ENCODE measurements at regions not wholly inside any gene's neighbourhood (a gene's known extent, or its start where the extent isn't known, plus 50 kb on each side); places are given as distances from the start of the nearest gene placed in this dataset.

DNA sequence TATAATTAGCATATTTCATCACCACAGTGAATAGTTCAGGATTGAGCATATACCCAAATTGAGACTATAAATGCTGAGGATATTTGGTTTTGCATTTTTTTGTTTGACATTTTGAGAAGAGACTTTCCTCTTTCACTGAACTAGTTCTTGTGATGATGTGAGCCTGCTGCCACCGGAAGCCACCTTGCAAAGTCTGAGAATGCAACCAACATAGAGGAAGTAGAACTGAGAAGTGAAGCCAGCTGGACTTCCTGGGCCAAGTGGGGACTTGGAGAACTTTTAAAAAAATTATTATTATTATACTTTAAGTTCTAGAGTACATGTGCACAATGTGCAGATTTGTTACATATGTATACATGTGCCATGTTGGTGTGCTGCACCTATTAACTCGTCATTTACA, 102.3 kb downstream of the RPE65 start:
- H3K56ac ChIP-seq (ENCODE audit: extremely low read depth, insufficient read depth, low read length): no peak overlapping the region
- no peak overlapping the region for H2BK5ac ChIP-seq (ENCODE audit: low read depth, low read length, poor library complexity, severe bottlenecking)
- H4K8ac ChIP-seq (ENCODE audit: low read depth in 2 of 2, low read length in 2 of 2): no peak overlapping the region
- H2BK120ac ChIP-seq (ENCODE audit: low read depth, low read length): no peak overlapping the region
- H3K27me3 ChIP-seq (ENCODE audit: control insufficient read depth, insufficient read depth, low read length): no peaks in the 10 kb centered on the region
- H3K9me3 ChIP-seq (ENCODE audit: control insufficient read depth, insufficient read depth, low read length): no peaks in the 10 kb centered on the region
- H3K9me1 ChIP-seq (ENCODE audit: insufficient read depth, low read length): no peaks in the 10 kb centered on the region
- DNase-seq: no peak
- no peak overlapping the region for H3K9ac ChIP-seq (ENCODE audit: low read depth, low read length)
- H3K79me1 ChIP-seq (ENCODE audit: low read depth in 1 of 2, low read length in 2 of 2): no peaks in the 10 kb centered on the region
- ChIA-PET POLR2A (ENCODE audit: unreplicated experiment) (no interaction called here), CTCF (interaction anchor here (0.6 to 0.9 kb wide), 2 partner anchors 11 to 228 kb away, joined by 3 to 6 read pairs; no protein-coding TSS in a partner anchor)
- H2AFZ ChIP-seq (replicated peaks; ENCODE audit: low read length, poor library complexity): no peak overlapping the region
- no peak overlapping the region for H3K4me3 ChIP-seq (ENCODE audit: insufficient read depth, low read depth, low read length)
- no peak overlapping the region for H2BK20ac ChIP-seq (ENCODE audit: low read depth, low read length)
- H3K4me2 ChIP-seq (ENCODE audit: low read depth, low read length): no peak overlapping the region
- peaks cover 2% of the 10 kb centered on the region for H3K4me1 ChIP-seq (ENCODE audit: control insufficient read depth, insufficient read depth, low read length)
- H3K4ac ChIP-seq (ENCODE audit: low read depth, low read length): no peak overlapping the region
- dilution Hi-C loops (cut with HindIII; ENCODE audit: low sequenced_read_pairs, unreplicated experiment): no loop called here
- no peak overlapping the region for H2BK15ac ChIP-seq (ENCODE audit: low read depth, low read length)
- in situ Hi-C loops (cut with MboI; ENCODE audit: low sequenced_read_pairs): loop anchor here (10.0 kb wide), 1 partner anchor 493 kb away; no protein-coding TSS in a partner anchor
- WGBS, 2 experiments (ENCODE audit: extremely low coverage in 2 of 2, insufficient read length in 1 of 2): no CpG with 5 or more reads among the region's 2 CpGs
- no peak overlapping the region for H2AK9ac ChIP-seq (replicated peaks; ENCODE audit: low read depth, low read length, poor library complexity)
- ATAC-seq (ENCODE audit: low read depth): no peak
- no peak overlapping the region for H3K18ac ChIP-seq (ENCODE audit: low read depth, low read length)
- no peak overlapping the region for H3K23ac ChIP-seq (ENCODE audit: low read depth, low read length)
- no peak overlapping the region for H3K27ac ChIP-seq (ENCODE audit: insufficient read depth, low read length)
- H2AK5ac ChIP-seq (ENCODE audit: low read depth, low read length): no peak overlapping the region
- intact Hi-C loops (cut with micrococcal nuclease): loop anchor here (10.0 kb wide), 1 partner anchor 583 kb away; no protein-coding TSS in a partner anchor
- TF ChIP-seq BHLHE40 (IDR thresholded peaks at IDR 0.05; ENCODE audit: low read depth, low read length) (no peak), MAFK (IDR thresholded peaks at IDR 0.05; ENCODE audit: low read depth, low read length) (no peak), SMC3 (IDR thresholded peaks at IDR 0.05; ENCODE audit: low read depth, low read length) (no peak), MXI1 (IDR thresholded peaks at IDR 0.05; ENCODE audit: borderline replicate concordance, low read depth, low read length) (no peak)
- TF ChIP-seq, protein P1, sequence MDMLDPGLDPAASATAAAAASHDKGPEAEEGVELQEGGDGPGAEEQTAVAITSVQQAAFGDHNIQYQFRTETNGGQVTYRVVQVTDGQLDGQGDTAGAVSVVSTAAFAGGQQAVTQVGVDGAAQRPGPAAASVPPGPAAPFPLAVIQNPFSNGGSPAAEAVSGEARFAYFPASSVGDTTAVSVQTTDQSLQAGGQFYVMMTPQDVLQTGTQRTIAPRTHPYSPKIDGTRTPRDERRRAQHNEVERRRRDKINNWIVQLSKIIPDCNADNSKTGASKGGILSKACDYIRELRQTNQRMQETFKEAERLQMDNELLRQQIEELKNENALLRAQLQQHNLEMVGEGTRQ (IDR thresholded peaks at IDR 0.05; ENCODE audit: low read depth, low read length): no peak
- H4K5ac ChIP-seq (ENCODE audit: low read depth, low read length): no peak overlapping the region
- H3K36me3 ChIP-seq (ENCODE audit: control insufficient read depth, insufficient read depth, low read length): no peaks in the 10 kb centered on the region
- H4K20me1 ChIP-seq (ENCODE audit: insufficient read depth, low read length): no peaks in the 10 kb centered on the region
- H4K91ac ChIP-seq (ENCODE audit: insufficient read depth, low read depth, low read length): no peak overlapping the region
- H3K14ac ChIP-seq (replicated peaks; ENCODE audit: low read depth, low read length): no peak overlapping the region
- BruUV-seq (replicated peaks): no TSS peak

Measured in IMR-90 (cell line).